SK-N-SH treated with all-trans-retinoic acid at 6 μM for 48 hours (cell line): ENCODE measurements at regions not wholly inside any gene's neighbourhood (a gene's known extent, or its start where the extent isn't known, plus 50 kb on each side); places are given as distances from the start of the nearest gene placed in this dataset.

ENCODE experiments used
- ATAC-seq: fragments of 200-7000 bp; cut with Tn5 transposase; 3 replicates; pipeline ENCODE4 v1.9.1; 2020; ENCODE audit warnings: mild to moderate bottlenecking, moderate library complexity
- ARNTL ChIP-seq: fragments of 450-650 bp; formaldehyde crosslinking; IDR thresholded peaks from 2 replicates; pipeline ENCODE4 v1.5.0; 2020; ENCODE audit warnings: low read depth, mild to moderate bottlenecking, moderate library complexity, borderline replicate concordance
- BACH2 ChIP-seq: fragments of 250-450 bp; sonication (Bioruptor Pico); IDR thresholded peaks from 2 replicates; pipeline ENCODE4 v1.9.0; 2021; ENCODE audit warnings: mild to moderate bottlenecking, borderline replicate concordance
- ESRRG ChIP-seq: fragments of 250-450 bp; sonication (Bioruptor Pico); IDR thresholded peaks from 2 replicates; pipeline ENCODE4 v1.6.1; 2021; ENCODE audit warnings: mild to moderate bottlenecking
- GLIS3 ChIP-seq: fragments of 250-450 bp; sonication (Bioruptor Pico); IDR thresholded peaks from 2 replicates; pipeline ENCODE4 v1.5.0; 2020; ENCODE audit warnings: mild to moderate bottlenecking, moderate library complexity
- ISL1 ChIP-seq: fragments of 250-450 bp; sonication (Bioruptor Pico); IDR thresholded peaks from 2 replicates; pipeline ENCODE4 v2.1.2; 2022; ENCODE audit warnings: mild to moderate bottlenecking, moderate library complexity
- OSR1 ChIP-seq: fragments of 250-450 bp; sonication (Bioruptor Pico); IDR thresholded peaks from 2 replicates; pipeline ENCODE4 v1.8.0; 2022; ENCODE audit warnings: moderate library complexity, mild to moderate bottlenecking, inconsistent platforms
- PPARA ChIP-seq: fragments of 250-450 bp; sonication (Bioruptor Pico); IDR thresholded peaks from 2 replicates; pipeline ENCODE4 v1.5.0; 2020; ENCODE audit warnings: mild to moderate bottlenecking, borderline replicate concordance
- SNAI2 ChIP-seq: fragments of 250-450 bp; sonication (Bioruptor Pico); IDR thresholded peaks from 2 replicates; pipeline ENCODE4 v1.5.0; 2020; ENCODE audit warnings: mild to moderate bottlenecking, moderate library complexity
- TCF4 ChIP-seq: fragments of 250-450 bp; sonication (Bioruptor Pico); IDR thresholded peaks from 2 replicates; pipeline ENCODE4 v1.8.0; 2021; ENCODE audit warnings: mild to moderate bottlenecking, moderate library complexity, borderline replicate concordance
- TOX ChIP-seq: fragments of 250-450 bp; sonication (Bioruptor Pico); IDR thresholded peaks from 2 replicates; pipeline ENCODE4 v1.8.0; 2021; ENCODE audit warnings: mild to moderate bottlenecking, moderate library complexity, borderline replicate concordance
- ZC3H10 ChIP-seq: fragments of 250-450 bp; sonication (Bioruptor Pico); IDR thresholded peaks from 2 replicates; pipeline ENCODE4 v1.5.1; 2021; ENCODE audit warnings: mild to moderate bottlenecking, moderate library complexity
- ZFP3 ChIP-seq: fragments of 250-450 bp; sonication (Bioruptor Pico); IDR thresholded peaks from 2 replicates; pipeline ENCODE4 v1.5.0; 2020; ENCODE audit warnings: mild to moderate bottlenecking, moderate library complexity
- ZFP30 ChIP-seq: fragments of 450-650 bp; formaldehyde crosslinking; IDR thresholded peaks from 2 replicates; pipeline ENCODE4 v1.5.0; 2022; ENCODE audit warnings: mild to moderate bottlenecking, moderate library complexity
- ZNF565 ChIP-seq: fragments of 450-650 bp; formaldehyde crosslinking; conservative IDR thresholded peaks from 2 replicates; pipeline ENCODE4 v1.5.0; 2020; ENCODE audit warnings: low read depth, mild to moderate bottlenecking, moderate library complexity
- ZNF70 ChIP-seq: fragments of 450-650 bp; formaldehyde crosslinking; IDR thresholded peaks from 2 replicates; pipeline ENCODE4 v1.5.0; 2020; ENCODE audit warnings: mild to moderate bottlenecking, moderate library complexity
- ZNF8 ChIP-seq: fragments of 450-650 bp; formaldehyde crosslinking; IDR thresholded peaks from 2 replicates; pipeline ENCODE4 v1.5.0; 2020; ENCODE audit warnings: mild to moderate bottlenecking, moderate library complexity
- TF ChIP-seq, protein P1 (sequence below): fragments of 250-450 bp; sonication (Bioruptor Pico); IDR thresholded peaks from 2 replicates; pipeline ENCODE4 v1.5.0; 2020; ENCODE audit warnings: mild to moderate bottlenecking, moderate library complexity
- TF ChIP-seq, protein P2 (sequence below): fragments of 250-450 bp; sonication (Bioruptor Pico); IDR thresholded peaks from 2 replicates; pipeline ENCODE4 v1.8.0; 2021; ENCODE audit warnings: low read depth, mild to moderate bottlenecking, moderate library complexity, borderline replicate concordance
- TF ChIP-seq, protein P3 (sequence below): fragments of 250-450 bp; sonication (Bioruptor Pico); IDR thresholded peaks from 2 replicates; pipeline ENCODE4 v1.5.1; 2020; ENCODE audit warnings: low read depth, mild to moderate bottlenecking, moderate library complexity
- TF ChIP-seq, protein P4 (sequence below): fragments of 250-450 bp; sonication (Bioruptor Pico); IDR thresholded peaks from 2 replicates; pipeline ENCODE4 v1.8.0; 2020; ENCODE audit warnings: mild to moderate bottlenecking, moderate library complexity, borderline replicate concordance

DNA sequence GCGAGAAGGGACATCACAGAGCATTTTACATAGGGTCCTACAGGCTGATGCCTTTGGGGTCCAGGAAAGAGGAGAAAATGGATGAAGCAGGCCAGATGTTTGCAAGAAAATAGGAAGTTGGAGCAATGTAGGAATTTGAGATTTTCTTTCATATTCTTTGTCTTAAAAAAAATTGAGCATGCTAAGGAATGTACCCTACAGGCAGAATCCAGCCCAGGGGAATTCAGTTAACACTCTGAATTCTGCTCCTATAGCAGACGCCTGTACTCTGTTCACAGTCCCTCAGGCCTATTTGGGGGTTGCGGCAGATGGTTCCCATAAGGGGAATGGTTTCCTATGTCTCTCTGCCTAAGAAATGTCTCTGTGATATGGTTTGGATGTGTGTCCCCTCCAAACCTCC is 393.7 kb upstream of the C16orf82 start (continued):
- TF ChIP-seq, protein P1, sequence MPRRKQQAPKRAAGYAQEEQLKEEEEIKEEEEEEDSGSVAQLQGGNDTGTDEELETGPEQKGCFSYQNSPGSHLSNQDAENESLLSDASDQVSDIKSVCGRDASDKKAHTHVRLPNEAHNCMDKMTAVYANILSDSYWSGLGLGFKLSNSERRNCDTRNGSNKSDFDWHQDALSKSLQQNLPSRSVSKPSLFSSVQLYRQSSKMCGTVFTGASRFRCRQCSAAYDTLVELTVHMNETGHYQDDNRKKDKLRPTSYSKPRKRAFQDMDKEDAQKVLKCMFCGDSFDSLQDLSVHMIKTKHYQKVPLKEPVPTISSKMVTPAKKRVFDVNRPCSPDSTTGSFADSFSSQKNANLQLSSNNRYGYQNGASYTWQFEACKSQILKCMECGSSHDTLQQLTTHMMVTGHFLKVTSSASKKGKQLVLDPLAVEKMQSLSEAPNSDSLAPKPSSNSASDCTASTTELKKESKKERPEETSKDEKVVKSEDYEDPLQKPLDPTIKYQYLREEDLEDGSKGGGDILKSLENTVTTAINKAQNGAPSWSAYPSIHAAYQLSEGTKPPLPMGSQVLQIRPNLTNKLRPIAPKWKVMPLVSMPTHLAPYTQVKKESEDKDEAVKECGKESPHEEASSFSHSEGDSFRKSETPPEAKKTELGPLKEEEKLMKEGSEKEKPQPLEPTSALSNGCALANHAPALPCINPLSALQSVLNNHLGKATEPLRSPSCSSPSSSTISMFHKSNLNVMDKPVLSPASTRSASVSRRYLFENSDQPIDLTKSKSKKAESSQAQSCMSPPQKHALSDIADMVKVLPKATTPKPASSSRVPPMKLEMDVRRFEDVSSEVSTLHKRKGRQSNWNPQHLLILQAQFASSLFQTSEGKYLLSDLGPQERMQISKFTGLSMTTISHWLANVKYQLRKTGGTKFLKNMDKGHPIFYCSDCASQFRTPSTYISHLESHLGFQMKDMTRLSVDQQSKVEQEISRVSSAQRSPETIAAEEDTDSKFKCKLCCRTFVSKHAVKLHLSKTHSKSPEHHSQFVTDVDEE (CRISPR knock-in tag) = no peak
- no peak for TF ChIP-seq ZFP30 (CRISPR knock-in tag)
- no peak for TF ChIP-seq ZNF8 (CRISPR knock-in tag)
- TF ChIP-seq TCF4 (CRISPR knock-in tag) = no peak
- TF ChIP-seq, protein P2, sequence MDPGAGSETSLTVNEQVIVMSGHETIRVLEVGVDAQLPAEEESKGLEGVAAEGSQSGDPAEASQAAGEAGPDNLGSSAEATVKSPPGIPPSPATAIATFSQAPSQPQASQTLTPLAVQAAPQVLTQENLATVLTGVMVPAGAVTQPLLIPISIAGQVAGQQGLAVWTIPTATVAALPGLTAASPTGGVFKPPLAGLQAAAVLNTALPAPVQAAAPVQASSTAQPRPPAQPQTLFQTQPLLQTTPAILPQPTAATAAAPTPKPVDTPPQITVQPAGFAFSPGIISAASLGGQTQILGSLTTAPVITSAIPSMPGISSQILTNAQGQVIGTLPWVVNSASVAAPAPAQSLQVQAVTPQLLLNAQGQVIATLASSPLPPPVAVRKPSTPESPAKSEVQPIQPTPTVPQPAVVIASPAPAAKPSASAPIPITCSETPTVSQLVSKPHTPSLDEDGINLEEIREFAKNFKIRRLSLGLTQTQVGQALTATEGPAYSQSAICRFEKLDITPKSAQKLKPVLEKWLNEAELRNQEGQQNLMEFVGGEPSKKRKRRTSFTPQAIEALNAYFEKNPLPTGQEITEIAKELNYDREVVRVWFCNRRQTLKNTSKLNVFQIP (CRISPR knock-in tag) = no peak
- no peak for TF ChIP-seq PPARA (CRISPR knock-in tag)
- no peak for TF ChIP-seq OSR1 (CRISPR knock-in tag)
- TF ChIP-seq SNAI2 (CRISPR knock-in tag) = no peak
- TF ChIP-seq, protein P3, sequence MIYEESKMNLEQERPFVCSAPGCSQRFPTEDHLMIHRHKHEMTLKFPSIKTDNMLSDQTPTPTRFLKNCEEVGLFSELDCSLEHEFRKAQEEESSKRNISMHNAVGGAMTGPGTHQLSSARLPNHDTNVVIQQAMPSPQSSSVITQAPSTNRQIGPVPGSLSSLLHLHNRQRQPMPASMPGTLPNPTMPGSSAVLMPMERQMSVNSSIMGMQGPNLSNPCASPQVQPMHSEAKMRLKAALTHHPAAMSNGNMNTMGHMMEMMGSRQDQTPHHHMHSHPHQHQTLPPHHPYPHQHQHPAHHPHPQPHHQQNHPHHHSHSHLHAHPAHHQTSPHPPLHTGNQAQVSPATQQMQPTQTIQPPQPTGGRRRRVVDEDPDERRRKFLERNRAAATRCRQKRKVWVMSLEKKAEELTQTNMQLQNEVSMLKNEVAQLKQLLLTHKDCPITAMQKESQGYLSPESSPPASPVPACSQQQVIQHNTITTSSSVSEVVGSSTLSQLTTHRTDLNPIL = no peak
- TF ChIP-seq, all 23 proteins: peak for 0

DNA sequence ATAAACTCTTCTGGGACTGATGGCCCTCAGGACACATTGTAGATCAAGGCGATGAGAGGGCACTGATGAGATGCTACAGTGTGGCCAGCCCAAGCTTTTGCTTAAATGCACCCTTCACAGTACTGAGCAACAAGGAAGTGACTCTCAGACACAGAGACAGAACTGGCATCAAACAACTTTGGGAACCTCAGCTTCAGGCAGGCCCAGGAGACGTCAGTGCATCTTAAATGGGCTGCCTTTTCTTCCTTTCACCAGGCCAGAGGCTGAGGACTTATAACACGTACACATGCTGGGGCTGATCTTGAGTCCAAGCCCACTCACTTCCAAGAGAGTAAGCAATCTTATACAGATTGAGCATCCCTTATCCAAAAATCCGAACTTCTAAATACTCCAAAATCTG is 386.1 kb upstream of the C16orf82 start:
- TF ChIP-seq ZFP30 (CRISPR knock-in tag) (no peak), PPARA (CRISPR knock-in tag) (no peak), ARNTL (CRISPR knock-in tag) (no peak), ZFP3 (CRISPR knock-in tag) (no peak), ZNF565 (CRISPR knock-in tag) (no peak), BACH2 (no peak), ZC3H10 (no peak), GLIS3 (CRISPR knock-in tag) (no peak), ISL1 (CRISPR knock-in tag) (no peak), OSR1 (CRISPR knock-in tag) (no peak)
- TF ChIP-seq, protein P4, sequence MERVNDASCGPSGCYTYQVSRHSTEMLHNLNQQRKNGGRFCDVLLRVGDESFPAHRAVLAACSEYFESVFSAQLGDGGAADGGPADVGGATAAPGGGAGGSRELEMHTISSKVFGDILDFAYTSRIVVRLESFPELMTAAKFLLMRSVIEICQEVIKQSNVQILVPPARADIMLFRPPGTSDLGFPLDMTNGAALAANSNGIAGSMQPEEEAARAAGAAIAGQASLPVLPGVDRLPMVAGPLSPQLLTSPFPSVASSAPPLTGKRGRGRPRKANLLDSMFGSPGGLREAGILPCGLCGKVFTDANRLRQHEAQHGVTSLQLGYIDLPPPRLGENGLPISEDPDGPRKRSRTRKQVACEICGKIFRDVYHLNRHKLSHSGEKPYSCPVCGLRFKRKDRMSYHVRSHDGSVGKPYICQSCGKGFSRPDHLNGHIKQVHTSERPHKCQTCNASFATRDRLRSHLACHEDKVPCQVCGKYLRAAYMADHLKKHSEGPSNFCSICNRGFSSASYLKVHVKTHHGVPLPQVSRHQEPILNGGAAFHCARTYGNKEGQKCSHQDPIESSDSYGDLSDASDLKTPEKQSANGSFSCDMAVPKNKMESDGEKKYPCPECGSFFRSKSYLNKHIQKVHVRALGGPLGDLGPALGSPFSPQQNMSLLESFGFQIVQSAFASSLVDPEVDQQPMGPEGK = no peak
- TF ChIP-seq, protein P1 (CRISPR knock-in tag) = no peak
- ATAC-seq = no peak

DNA sequence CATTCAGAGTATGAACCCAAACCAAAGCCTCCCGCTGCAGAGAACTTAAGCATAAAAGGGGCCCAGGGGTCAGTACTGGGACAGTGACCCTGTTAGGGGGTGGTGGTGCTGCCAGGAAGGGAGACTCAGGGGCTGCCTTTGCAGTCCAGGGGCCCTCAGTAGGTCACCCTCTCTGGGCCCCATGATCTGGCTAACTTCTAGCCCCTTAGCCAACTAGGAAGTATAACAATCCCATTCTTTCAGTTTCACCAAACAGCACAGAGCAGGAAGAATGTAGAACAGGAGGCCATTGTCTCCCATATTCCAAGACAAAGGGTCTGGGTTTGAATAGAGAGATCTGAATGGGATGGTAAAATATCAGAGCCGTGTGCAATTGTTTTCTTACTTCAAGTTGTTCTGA is 378.6 kb upstream of the C16orf82 start:
- TF ChIP-seq ZNF8 (CRISPR knock-in tag) = no peak
- TF ChIP-seq ZC3H10 = no peak
- no peak for TF ChIP-seq ZFP3 (CRISPR knock-in tag)
- no peak for TF ChIP-seq ZFP30 (CRISPR knock-in tag)
- TF ChIP-seq TCF4 (CRISPR knock-in tag) = no peak
- no peak for TF ChIP-seq TOX (CRISPR knock-in tag)
- no peak for TF ChIP-seq BACH2
- TF ChIP-seq, protein P3 = no peak
- TF ChIP-seq, protein P2 (CRISPR knock-in tag) = no peak
- TF ChIP-seq ZNF70 (CRISPR knock-in tag) = no peak
- TF ChIP-seq PPARA (CRISPR knock-in tag) = no peak
- TF ChIP-seq, protein P4 = no peak
- no peak for TF ChIP-seq ESRRG (CRISPR knock-in tag)
- ATAC-seq = no peak
